ENCODE measurements at regions not wholly inside any gene's neighbourhood (a gene's known extent, or its start where the extent isn't known, plus 50 kb on each side); places are given as distances from the start of the nearest gene placed in this dataset.

DNA sequence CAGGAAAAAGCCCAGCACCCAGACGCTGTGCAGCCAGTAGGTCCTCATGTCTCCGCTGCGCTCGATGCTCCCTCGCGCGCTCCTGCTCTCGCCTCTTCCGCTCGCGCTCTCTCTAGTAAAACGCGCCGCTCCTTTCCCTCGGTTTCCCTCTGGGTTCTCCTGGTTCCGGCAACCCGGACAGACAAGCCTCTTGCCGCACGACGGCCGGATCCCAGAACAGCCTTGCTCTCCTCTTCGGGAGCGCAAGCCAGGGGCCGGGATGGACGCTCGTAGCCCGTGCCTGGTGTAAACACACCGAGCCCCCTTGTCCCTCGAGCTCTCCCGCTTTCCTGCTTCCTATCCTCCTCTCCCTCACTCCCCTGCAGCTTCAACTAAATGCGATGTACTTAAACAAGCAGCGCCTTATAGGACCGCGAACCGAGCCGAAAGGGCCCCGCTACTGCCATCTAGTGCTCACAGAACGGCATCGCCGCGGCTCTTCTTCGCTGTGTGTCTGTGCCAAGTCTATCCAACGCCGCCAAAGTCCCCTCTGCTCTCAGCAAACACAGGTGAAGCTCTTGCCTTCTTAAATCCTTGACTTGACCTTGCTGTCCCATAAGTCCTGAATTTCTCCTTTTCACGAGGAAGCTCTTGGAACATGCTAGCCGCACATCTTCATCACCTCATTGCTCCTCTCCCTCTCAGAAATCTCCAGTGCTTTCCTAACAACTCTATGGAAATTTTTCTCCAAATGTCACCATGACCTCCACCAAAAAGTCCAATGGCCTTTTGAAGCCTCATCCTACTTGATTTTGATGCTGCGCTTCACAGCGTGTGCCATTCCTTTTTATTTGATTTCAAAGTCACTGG lies 1037.2 kb downstream of the IGSF11 start (continued):
- TF ChIP-seq CHD2 (IDR thresholded peaks at IDR 0.05; ENCODE audit: low read length) (no peak), SIN3A (conservative IDR thresholded peaks at IDR 0.05 in 1 of 2, IDR thresholded peaks at IDR 0.05 in 1 of 2; ENCODE audit: low read depth in 1 of 2, low read length in 2 of 2) (no peak), SIX5 (IDR thresholded peaks at IDR 0.05; ENCODE audit: low read depth, low read length) (no peak), TBP (IDR thresholded peaks at IDR 0.05; ENCODE audit: low read depth, low read length) (peak; percentile 75), BRCA1 (IDR thresholded peaks at IDR 0.05; ENCODE audit: low read depth, low read length) (no peak), CHD1 (IDR thresholded peaks at IDR 0.05; ENCODE audit: low read depth, low read length) (no peak), CBX8 (IDR thresholded peaks at IDR 0.05; ENCODE audit: borderline replicate concordance, low read depth, low read length) (no peak), POLR2A (IDR thresholded peaks at IDR 0.05; ENCODE audit: control extremely low read depth in 1 of 2, low read depth in 2 of 2, low read length in 2 of 2) (peak in 1 of 2 experiments; percentile 46; a peak in 1 of 3 replicates), TCF12 (IDR thresholded peaks at IDR 0.05; ENCODE audit: low read depth, low read length) (no peak), RFX5 (IDR thresholded peaks at IDR 0.05; ENCODE audit: borderline replicate concordance, low read depth, low read length) (no peak), SIRT6 (IDR thresholded peaks at IDR 0.05; ENCODE audit: low read length) (no peak), TEAD4 (IDR thresholded peaks at IDR 0.05; ENCODE audit: low read depth, low read length) (no peak), EZH2 (IDR thresholded peaks at IDR 0.05; ENCODE audit: low read depth, low read length, severe bottlenecking) (peak; percentile 7), ASH2L (IDR thresholded peaks at IDR 0.05; ENCODE audit: low read length) (peak; percentile 85), MAFK (IDR thresholded peaks at IDR 0.05; ENCODE audit: low read depth, low read length) (no peak), CBX5 (IDR thresholded peaks at IDR 0.05; ENCODE audit: low read depth, low read length) (no peak), SRF (IDR thresholded peaks at IDR 0.05; ENCODE audit: low read depth, low read length) (no peak)
- TF ChIP-seq, protein P1, sequence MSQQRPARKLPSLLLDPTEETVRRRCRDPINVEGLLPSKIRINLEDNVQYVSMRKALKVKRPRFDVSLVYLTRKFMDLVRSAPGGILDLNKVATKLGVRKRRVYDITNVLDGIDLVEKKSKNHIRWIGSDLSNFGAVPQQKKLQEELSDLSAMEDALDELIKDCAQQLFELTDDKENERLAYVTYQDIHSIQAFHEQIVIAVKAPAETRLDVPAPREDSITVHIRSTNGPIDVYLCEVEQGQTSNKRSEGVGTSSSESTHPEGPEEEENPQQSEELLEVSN (IDR thresholded peaks at IDR 0.05), result peak; percentile 95
- TF ChIP-seq, protein P2, sequence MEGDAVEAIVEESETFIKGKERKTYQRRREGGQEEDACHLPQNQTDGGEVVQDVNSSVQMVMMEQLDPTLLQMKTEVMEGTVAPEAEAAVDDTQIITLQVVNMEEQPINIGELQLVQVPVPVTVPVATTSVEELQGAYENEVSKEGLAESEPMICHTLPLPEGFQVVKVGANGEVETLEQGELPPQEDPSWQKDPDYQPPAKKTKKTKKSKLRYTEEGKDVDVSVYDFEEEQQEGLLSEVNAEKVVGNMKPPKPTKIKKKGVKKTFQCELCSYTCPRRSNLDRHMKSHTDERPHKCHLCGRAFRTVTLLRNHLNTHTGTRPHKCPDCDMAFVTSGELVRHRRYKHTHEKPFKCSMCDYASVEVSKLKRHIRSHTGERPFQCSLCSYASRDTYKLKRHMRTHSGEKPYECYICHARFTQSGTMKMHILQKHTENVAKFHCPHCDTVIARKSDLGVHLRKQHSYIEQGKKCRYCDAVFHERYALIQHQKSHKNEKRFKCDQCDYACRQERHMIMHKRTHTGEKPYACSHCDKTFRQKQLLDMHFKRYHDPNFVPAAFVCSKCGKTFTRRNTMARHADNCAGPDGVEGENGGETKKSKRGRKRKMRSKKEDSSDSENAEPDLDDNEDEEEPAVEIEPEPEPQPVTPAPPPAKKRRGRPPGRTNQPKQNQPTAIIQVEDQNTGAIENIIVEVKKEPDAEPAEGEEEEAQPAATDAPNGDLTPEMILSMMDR (IDR thresholded peaks at IDR 0.05; ENCODE audit: control extremely low read depth in 1 of 3, insufficient read depth in 1 of 3, low read depth in 1 of 3, low read length in 3 of 3), result peak; percentile 75 to 95 (median 95)
- TF ChIP-seq, protein P3, sequence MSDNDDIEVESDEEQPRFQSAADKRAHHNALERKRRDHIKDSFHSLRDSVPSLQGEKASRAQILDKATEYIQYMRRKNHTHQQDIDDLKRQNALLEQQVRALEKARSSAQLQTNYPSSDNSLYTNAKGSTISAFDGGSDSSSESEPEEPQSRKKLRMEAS (IDR thresholded peaks at IDR 0.05), result peak; percentile 72
